OCI-LY7 (cell line): ENCODE measurements at regions not wholly inside any gene's neighbourhood (a gene's known extent, or its start where the extent isn't known, plus 50 kb on each side); places are given as distances from the start of the nearest gene placed in this dataset.
"Not testable (repeated sequence)": the region's sequence is repeated elsewhere in the genome, so short reads cannot be mapped to it uniquely, and the experiment has no call there.

Source experiments
- BruUV-seq: library from RNA; stranded (reverse); fragments of 400-500 nt; replicated peaks from 2 replicates; lab custom pipeline; 2021; lab: Mats Ljungman, UMichigan
- CTCF ChIA-PET: fragments of 300-600 bp; sonication (Branson Sonifier 250); formaldehyde crosslinking; loops from one replicate; lab custom pipeline; 2022; ENCODE audit warnings: antibody characterized with exemption; ENCODE audit not compliant: unreplicated experiment; lab: Charles Lee
- POLR2A ChIA-PET: fragments of 300-600 bp; sonication (Branson Sonifier 250); formaldehyde crosslinking; loops from one replicate; lab custom pipeline; 2022; ENCODE audit warnings: antibody characterized with exemption; lab: Charles Lee
- DNase-seq: peaks from one replicate; pipeline ENCODE4 v3.0.0-alpha.2; 2015; ENCODE audit warnings: low spot score
- H2AFZ ChIP-seq: fragments of 200-600 bp; sonication (generic), shearing (Covaris generic); 2 replicates; pipeline ENCODE4 v1.6.1; 2014; ENCODE audit warnings: mild to moderate bottlenecking, antibody characterized with exemption, low read length, moderate library complexity
- H3K27ac ChIP-seq: fragments of 200-600 bp; sonication (generic); 2 replicates; pipeline ENCODE4 v1.5.1; 2014; ENCODE audit warnings: mixed run types, low read depth, mild to moderate bottlenecking, moderate library complexity, low read length, inconsistent platforms; ENCODE audit not compliant: poor library complexity, severe bottlenecking
- H3K36me3 ChIP-seq: fragments of 200-600 bp; sonication (generic); 2 replicates; pipeline ENCODE4 v1.6.1; 2014; ENCODE audit warnings: mild to moderate bottlenecking, antibody characterized with exemption, low read length, moderate library complexity, mixed read lengths; ENCODE audit not compliant: insufficient read depth
- H3K4me1 ChIP-seq: fragments of 200-600 bp; sonication (generic); 2 replicates; pipeline ENCODE4 v1.5.1; 2014; ENCODE audit warnings: mild to moderate bottlenecking, low read length; ENCODE audit not compliant: insufficient read depth, poor library complexity, severe bottlenecking
- H3K4me2 ChIP-seq: fragments of 200-600 bp; sonication (generic); 2 replicates; pipeline ENCODE4 v1.6.1; 2014; ENCODE audit warnings: mild to moderate bottlenecking, low read length
- H3K4me3 ChIP-seq: fragments of 200-600 bp; sonication (generic); 2 replicates; pipeline ENCODE4 v1.5.1; 2014; ENCODE audit warnings: mild to moderate bottlenecking, low read depth, low read length; ENCODE audit not compliant: poor library complexity, severe bottlenecking
- H3K79me2 ChIP-seq: fragments of 200-600 bp; sonication (generic); 2 replicates; pipeline ENCODE4 v1.6.1; 2016; ENCODE audit warnings: low read depth, mild to moderate bottlenecking, low read length, moderate library complexity, mixed read lengths; ENCODE audit not compliant: insufficient read depth
- H3K9me2 ChIP-seq: fragments of 200-600 bp; sonication (generic); 2 replicates; pipeline ENCODE4 v1.6.1; 2016; ENCODE audit warnings: mild to moderate bottlenecking, low read length, mixed read lengths; ENCODE audit not compliant: insufficient read depth
- H3K9me3 ChIP-seq: fragments of 200-600 bp; sonication (generic); 2 replicates; pipeline ENCODE4 v1.6.1; 2014; ENCODE audit warnings: mild to moderate bottlenecking, mixed run types, low read length, mixed read lengths
- H4K20me1 ChIP-seq: fragments of 200-600 bp; sonication (generic); 2 replicates; pipeline ENCODE4 v1.6.1; 2014; ENCODE audit warnings: mild to moderate bottlenecking, antibody characterized with exemption, low read length, moderate library complexity, mixed read lengths; ENCODE audit not compliant: insufficient read depth
- EZH2phosphoT487 ChIP-seq: fragments of 200-600 bp; sonication (generic); IDR thresholded peaks from 2 replicates; pipeline ENCODE4 v1.6.1; 2018; ENCODE audit warnings: low read depth, borderline replicate concordance, mild to moderate bottlenecking, mixed run types, antibody characterized with exemption, low read length, moderate library complexity, mixed read lengths
- intact Hi-C: fragments of 100-400 bp; cut with micrococcal nuclease; formaldehyde crosslinking; loops from one replicate; pipeline ENCODE4 v1.10.0; 2022; ENCODE audit not compliant: unreplicated experiment
- TF ChIP-seq, protein P1 (sequence below): fragments of 200-600 bp; sonication (generic); conservative IDR thresholded peaks from 2 replicates; pipeline ENCODE4 v1.5.1; 2014; ENCODE audit warnings: mild to moderate bottlenecking, antibody characterized with exemption, low read length, moderate library complexity, mixed read lengths

DNA sequence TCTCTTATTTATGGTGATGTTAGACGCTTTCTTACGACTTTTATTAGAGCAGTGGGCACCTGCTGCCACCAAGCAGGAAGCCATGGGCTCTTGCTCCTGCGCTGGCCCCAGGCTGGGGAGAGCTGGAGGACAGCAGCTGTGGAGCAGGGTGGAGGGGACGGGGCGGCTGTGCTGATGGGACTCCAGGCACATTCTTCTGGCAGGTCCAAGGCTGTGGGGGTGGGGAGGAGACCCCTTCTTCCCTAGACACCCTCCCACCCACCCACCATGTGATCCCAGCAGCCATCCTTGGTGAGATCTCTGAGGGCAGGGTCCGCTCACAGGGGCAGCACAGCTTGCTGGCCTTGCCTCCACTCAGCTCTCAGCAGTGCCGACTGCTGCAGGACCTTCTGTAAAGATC is 192.6 kb upstream of the IRX4 start:
- H3K9me2 ChIP-seq = no peaks in the 10 kb centered on the region
- POLR2A ChIA-PET = no interaction called here
- no TSS peak for BruUV-seq

GRCh38 chr5:2071562-2071961 is 188.8 kb upstream of the IRX4 start:
- ChIA-PET CTCF (no interaction called here), POLR2A (interaction anchor here (0.6 kb wide), 1 partner anchor 370 kb away, joined by 3 read pairs; no protein-coding TSS in a partner anchor)
- Histone ChIP-seq H2AFZ (no peak overlapping the region), H3K4me1 (no peaks in the 10 kb centered on the region), H3K9me2 (no peaks in the 10 kb centered on the region), H3K9me3 (no peaks in the 10 kb centered on the region), H3K79me2 (no peaks in the 10 kb centered on the region), H3K36me3 (no peaks in the 10 kb centered on the region), H3K4me2 (no peak overlapping the region), H3K27ac (no peak overlapping the region), H4K20me1 (no peaks in the 10 kb centered on the region), H3K4me3 (no peak overlapping the region)
- DNase-seq = no peak
- TF ChIP-seq, protein P1, sequence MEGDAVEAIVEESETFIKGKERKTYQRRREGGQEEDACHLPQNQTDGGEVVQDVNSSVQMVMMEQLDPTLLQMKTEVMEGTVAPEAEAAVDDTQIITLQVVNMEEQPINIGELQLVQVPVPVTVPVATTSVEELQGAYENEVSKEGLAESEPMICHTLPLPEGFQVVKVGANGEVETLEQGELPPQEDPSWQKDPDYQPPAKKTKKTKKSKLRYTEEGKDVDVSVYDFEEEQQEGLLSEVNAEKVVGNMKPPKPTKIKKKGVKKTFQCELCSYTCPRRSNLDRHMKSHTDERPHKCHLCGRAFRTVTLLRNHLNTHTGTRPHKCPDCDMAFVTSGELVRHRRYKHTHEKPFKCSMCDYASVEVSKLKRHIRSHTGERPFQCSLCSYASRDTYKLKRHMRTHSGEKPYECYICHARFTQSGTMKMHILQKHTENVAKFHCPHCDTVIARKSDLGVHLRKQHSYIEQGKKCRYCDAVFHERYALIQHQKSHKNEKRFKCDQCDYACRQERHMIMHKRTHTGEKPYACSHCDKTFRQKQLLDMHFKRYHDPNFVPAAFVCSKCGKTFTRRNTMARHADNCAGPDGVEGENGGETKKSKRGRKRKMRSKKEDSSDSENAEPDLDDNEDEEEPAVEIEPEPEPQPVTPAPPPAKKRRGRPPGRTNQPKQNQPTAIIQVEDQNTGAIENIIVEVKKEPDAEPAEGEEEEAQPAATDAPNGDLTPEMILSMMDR = no peak
- TF ChIP-seq EZH2phosphoT487 = no peak
- BruUV-seq = no TSS peak
- intact Hi-C loops = no loop called here

More for the DNA sequence above, 192.6 kb upstream of the IRX4 start:
- Histone ChIP-seq H3K4me2 (no peak overlapping the region), H2AFZ (no peak overlapping the region), H3K4me1 (no peaks in the 10 kb centered on the region), H3K4me3 (no peak overlapping the region), H3K9me3 (no peaks in the 10 kb centered on the region), H4K20me1 (no peaks in the 10 kb centered on the region), H3K27ac (no peak overlapping the region), H3K36me3 (no peaks in the 10 kb centered on the region), H3K79me2 (no peaks in the 10 kb centered on the region)
- intact Hi-C loops = no loop called here
- no peak for TF ChIP-seq EZH2phosphoT487
- TF ChIP-seq, protein P1 = no peak
- CTCF ChIA-PET = no interaction called here
- DNase-seq = no peak

GRCh38 chr5:2070787-2071186 is 188.1 kb upstream of the IRX4 start:
- H3K4me2 ChIP-seq, H3K9me2 ChIP-seq, H3K36me3 ChIP-seq, H3K27ac ChIP-seq, H2AFZ ChIP-seq, H4K20me1 ChIP-seq, H3K9me3 ChIP-seq, intact Hi-C loops, CTCF ChIA-PET, BruUV-seq, DNase-seq, H3K79me2 ChIP-seq, H3K4me1 ChIP-seq, H3K4me3 ChIP-seq: not testable (repeated sequence)
- POLR2A ChIA-PET = interaction anchor here (0.6 kb wide), 1 partner anchor 369 kb away, joined by 3 read pairs; no protein-coding TSS in a partner anchor
